ENCODE measurements at regions not wholly inside any gene's neighbourhood (a gene's known extent, or its start where the extent isn't known, plus 50 kb on each side); places are given as distances from the start of the nearest gene placed in this dataset.

DNA sequence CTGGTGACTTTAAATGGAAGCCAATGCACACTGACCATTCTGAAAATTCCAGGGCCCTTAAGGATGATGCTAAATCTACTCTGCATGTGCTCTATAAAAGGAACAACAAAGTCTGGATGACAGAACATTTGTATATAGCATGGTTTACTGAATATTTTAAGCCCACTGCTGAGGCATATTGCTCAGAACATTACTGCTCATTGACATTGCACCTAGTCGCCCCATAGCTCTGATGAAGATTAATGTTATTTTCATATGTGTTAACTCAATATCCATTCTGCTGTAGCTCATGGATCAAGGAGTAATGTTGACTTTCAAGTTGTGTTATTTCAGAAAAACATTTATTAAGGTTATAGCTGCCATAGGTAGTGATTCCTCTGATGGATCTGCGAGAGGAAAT lies 827.5 kb upstream of the CHAC2 start:
- Histone ChIP-seq H3K4me1 (ENCODE audit: insufficient read depth) (no peaks in the 10 kb centered on the region), H3K27me3 (no peaks in the 10 kb centered on the region), H3K27ac (no peak overlapping the region), H3K36me3 (no peaks in the 10 kb centered on the region), H3K9me3 (no peaks in the 10 kb centered on the region), H3K4me3 (no peak overlapping the region)
- DNase-seq: no peak
- TF ChIP-seq, protein P1, sequence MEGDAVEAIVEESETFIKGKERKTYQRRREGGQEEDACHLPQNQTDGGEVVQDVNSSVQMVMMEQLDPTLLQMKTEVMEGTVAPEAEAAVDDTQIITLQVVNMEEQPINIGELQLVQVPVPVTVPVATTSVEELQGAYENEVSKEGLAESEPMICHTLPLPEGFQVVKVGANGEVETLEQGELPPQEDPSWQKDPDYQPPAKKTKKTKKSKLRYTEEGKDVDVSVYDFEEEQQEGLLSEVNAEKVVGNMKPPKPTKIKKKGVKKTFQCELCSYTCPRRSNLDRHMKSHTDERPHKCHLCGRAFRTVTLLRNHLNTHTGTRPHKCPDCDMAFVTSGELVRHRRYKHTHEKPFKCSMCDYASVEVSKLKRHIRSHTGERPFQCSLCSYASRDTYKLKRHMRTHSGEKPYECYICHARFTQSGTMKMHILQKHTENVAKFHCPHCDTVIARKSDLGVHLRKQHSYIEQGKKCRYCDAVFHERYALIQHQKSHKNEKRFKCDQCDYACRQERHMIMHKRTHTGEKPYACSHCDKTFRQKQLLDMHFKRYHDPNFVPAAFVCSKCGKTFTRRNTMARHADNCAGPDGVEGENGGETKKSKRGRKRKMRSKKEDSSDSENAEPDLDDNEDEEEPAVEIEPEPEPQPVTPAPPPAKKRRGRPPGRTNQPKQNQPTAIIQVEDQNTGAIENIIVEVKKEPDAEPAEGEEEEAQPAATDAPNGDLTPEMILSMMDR (IDR thresholded peaks at IDR 0.05): no peak
- TF ChIP-seq POLR2A (IDR thresholded peaks at IDR 0.05) (no peak), EP300 (IDR thresholded peaks at IDR 0.05) (no peak)
- intact Hi-C loops (cut with DNase I): no loop called here
- WGBS, 3 donors: 87 to 93% (median 88%) methylated on average over 2 of the region's 2 CpGs

DNA sequence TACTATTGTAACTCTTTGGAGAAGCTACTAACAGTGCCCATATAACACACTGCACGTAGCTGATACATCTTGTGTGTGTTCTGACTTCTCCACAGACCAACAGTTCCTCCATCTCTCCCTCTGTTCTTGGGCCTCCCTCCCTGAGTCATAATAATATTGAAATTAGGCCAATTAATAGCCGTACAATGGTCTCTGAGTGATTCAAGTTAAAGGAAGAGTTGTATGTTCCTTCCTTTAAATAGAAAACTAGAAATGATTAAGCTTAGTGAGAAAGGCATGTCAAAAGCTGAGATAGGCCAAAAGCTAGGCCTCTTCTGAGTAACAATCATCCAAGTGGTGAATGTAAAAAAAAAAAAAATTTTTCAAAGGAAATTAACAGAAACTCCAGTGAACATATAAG lies 828.4 kb upstream of the CHAC2 start:
- Histone ChIP-seq H3K27me3 (no peaks in the 10 kb centered on the region), H3K9me3 (no peaks in the 10 kb centered on the region), H3K36me3 (no peaks in the 10 kb centered on the region), H3K27ac (no peak overlapping the region), H3K4me1 (ENCODE audit: insufficient read depth) (no peaks in the 10 kb centered on the region), H3K4me3 (no peak overlapping the region)
- WGBS, 3 donors: 85 to 88% (median 87%) methylated on average over 2 of the region's 2 CpGs
- intact Hi-C loops (cut with DNase I): no loop called here
- TF ChIP-seq EP300 (IDR thresholded peaks at IDR 0.05) (no peak), POLR2A (IDR thresholded peaks at IDR 0.05) (no peak)
- TF ChIP-seq, protein P1 (IDR thresholded peaks at IDR 0.05): no peak
- no peak for DNase-seq

DNA sequence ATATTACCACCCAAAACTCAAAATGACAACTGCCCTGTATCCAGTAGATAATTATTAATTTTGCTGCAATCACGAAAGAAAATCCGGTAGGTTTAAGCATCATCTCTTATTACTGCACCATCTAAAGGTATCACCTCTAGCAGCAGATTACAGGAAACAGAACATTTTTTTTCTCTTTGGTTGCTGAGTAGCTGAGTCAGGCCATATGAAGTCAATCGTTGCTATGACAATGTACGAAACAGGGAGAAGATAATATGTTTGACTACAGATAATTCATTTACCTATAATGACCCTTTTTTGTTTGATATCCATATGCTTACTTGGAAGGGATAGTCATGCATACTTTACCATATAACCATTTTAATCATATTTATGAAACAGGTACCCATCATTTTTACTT lies 831.6 kb upstream of the CHAC2 start:
- Histone ChIP-seq H3K4me3 (no peak overlapping the region), H3K27ac (no peak overlapping the region), H3K9me3 (no peaks in the 10 kb centered on the region), H3K4me1 (ENCODE audit: insufficient read depth) (no peaks in the 10 kb centered on the region), H3K27me3 (no peaks in the 10 kb centered on the region), H3K36me3 (no peaks in the 10 kb centered on the region)
- 93 to 96% (median 93%) methylated on average over 4 of the region's 4 CpGs for WGBS, 3 donors
- TF ChIP-seq, protein P1 (IDR thresholded peaks at IDR 0.05): no peak
- TF ChIP-seq EP300 (IDR thresholded peaks at IDR 0.05): no peak
- TF ChIP-seq POLR2A (IDR thresholded peaks at IDR 0.05): no peak
- no peak for DNase-seq
- intact Hi-C loops (cut with DNase I): no loop called here

DNA sequence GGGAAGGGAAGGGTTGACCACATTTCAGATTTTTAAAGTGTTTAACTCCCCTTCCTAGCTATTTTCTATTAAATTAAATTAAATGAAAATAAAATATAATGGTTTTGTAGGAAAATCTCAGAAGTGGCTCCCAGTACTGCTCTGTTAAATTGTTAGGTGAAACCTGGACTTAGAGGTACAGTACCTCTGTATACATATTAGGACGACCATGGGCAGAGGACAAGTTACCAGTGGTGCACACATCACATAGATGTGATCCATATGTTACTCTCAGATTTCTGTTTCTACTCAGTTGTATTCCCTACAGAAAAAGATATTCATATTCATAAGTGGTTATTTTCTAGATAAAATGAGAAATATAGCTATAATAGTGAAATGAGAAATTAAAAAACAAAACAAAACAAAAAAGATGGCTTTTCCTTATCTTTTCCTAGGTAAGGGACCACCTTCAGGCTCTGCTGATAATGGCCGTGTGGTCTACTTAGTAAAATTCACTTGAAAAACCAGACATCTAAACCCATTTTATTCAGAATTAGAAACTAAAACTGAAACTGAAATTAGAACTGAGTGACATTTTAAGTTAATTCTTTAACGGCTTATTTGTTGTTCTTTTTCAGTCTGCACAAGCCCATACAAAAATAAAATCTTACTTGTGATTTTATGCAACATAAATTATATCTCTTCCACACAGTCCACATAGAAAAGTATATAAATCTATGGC lies 832.5 kb upstream of the CHAC2 start:
- no peaks in the 10 kb centered on the region for H3K36me3 ChIP-seq
- TF ChIP-seq EP300 (IDR thresholded peaks at IDR 0.05): no peak
- H3K27me3 ChIP-seq: no peaks in the 10 kb centered on the region
- no peak for DNase-seq
- WGBS, 3 donors: 28 to 33% (median 31%) methylated on average over 3 of the region's 3 CpGs
- no peaks in the 10 kb centered on the region for H3K9me3 ChIP-seq
- no peak overlapping the region for H3K27ac ChIP-seq
- H3K4me3 ChIP-seq: no peak overlapping the region
- no peaks in the 10 kb centered on the region for H3K4me1 ChIP-seq (ENCODE audit: insufficient read depth)
- intact Hi-C loops (cut with DNase I): no loop called here

DNA sequence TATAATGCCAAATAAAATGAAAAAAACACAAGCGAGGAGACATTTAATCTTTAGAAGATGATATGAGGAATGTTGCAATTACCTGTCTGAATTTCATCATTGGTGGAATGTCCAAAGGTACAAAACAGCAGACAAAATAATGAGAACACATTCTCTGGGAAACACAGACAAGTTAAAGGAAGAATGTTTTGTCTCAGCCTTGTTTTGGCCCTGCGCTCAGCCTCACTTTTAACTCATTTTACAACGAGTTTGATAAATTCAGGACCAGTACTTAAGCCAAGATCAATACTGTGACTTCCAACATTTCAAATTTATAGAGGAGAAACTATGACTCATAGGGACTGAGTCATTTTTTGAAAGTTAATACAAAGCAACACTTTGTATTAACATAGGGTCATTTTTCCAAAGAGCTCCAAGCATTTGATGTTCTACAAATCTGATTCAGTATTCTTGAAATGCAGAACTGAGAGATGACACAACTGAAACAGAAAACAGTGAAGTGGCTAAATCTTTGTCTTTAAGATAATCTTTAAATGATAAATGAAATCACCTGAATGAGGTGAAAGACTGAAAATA lies 833.2 kb upstream of the CHAC2 start:
- TF ChIP-seq EP300 (IDR thresholded peaks at IDR 0.05): no peak
- TF ChIP-seq, protein P1 (IDR thresholded peaks at IDR 0.05): no peak
- no peak for TF ChIP-seq POLR2A (IDR thresholded peaks at IDR 0.05)
- H3K36me3 ChIP-seq: no peaks in the 10 kb centered on the region
- H3K4me3 ChIP-seq: no peak overlapping the region
- 17 to 20% (median 19%) methylated on average over 3 of the region's 3 CpGs for WGBS, 3 donors
- H3K27ac ChIP-seq: no peak overlapping the region
- no peak for DNase-seq
- H3K9me3 ChIP-seq: no peaks in the 10 kb centered on the region
- intact Hi-C loops (cut with DNase I): no loop called here
- no peaks in the 10 kb centered on the region for H3K4me1 ChIP-seq (ENCODE audit: insufficient read depth)
- H3K27me3 ChIP-seq: no peaks in the 10 kb centered on the region
